OCI-LY1 (cell line): ENCODE measurements at regions not wholly inside any gene's neighbourhood (a gene's known extent, or its start where the extent isn't known, plus 50 kb on each side); places are given as distances from the start of the nearest gene placed in this dataset.
"Not testable (repeated sequence)": the region's sequence is repeated elsewhere in the genome, so short reads cannot be mapped to it uniquely, and the experiment has no call there.

Source experiments
- H2AFZ ChIP-seq: fragments of 200-600 bp; sonication (generic), shearing (Covaris generic); 2 replicates; pipeline ENCODE4 v1.6.0; 2014; ENCODE audit warnings: antibody characterized with exemption, mild to moderate bottlenecking, low read length
- H3F3A ChIP-seq: fragments of 200-600 bp; sonication (generic), shearing (Covaris generic); 2 replicates; pipeline ENCODE4 v1.6.0; 2014; ENCODE audit warnings: mild to moderate bottlenecking, antibody characterized with exemption, low read length, moderate library complexity; ENCODE audit not compliant: insufficient read depth
- H3K27ac ChIP-seq: fragments of 200-600 bp; sonication (generic); 2 replicates; pipeline ENCODE4 v1.5.1; 2014; ENCODE audit warnings: low read length, mixed run types, mild to moderate bottlenecking, low read depth; ENCODE audit not compliant: poor library complexity, severe bottlenecking
- H3K27me3 ChIP-seq: fragments of 200-600 bp; sonication (generic); 2 replicates; pipeline ENCODE4 v1.6.0; 2014; ENCODE audit warnings: antibody characterized with exemption, mild to moderate bottlenecking, low read length, moderate library complexity; ENCODE audit not compliant: insufficient read depth
- H3K36me3 ChIP-seq: fragments of 200-600 bp; sonication (generic); 2 replicates; pipeline ENCODE4 v1.6.1; 2014; ENCODE audit warnings: mild to moderate bottlenecking, antibody characterized with exemption, low read length, moderate library complexity, mixed read lengths; ENCODE audit not compliant: insufficient read depth
- H3K4me1 ChIP-seq: fragments of 200-600 bp; sonication (generic); 2 replicates; pipeline ENCODE4 v1.5.1; 2014; ENCODE audit warnings: mild to moderate bottlenecking, low read length, moderate library complexity; ENCODE audit not compliant: insufficient read depth, severe bottlenecking
- H3K4me2 ChIP-seq: fragments of 200-600 bp; sonication (generic), shearing (Covaris generic); 2 replicates; pipeline ENCODE4 v1.6.1; 2014; ENCODE audit warnings: low read length
- H3K4me3 ChIP-seq: fragments of 200-600 bp; sonication (generic); 2 replicates; pipeline ENCODE4 v1.5.1; 2014; ENCODE audit warnings: low read length, low read depth, mild to moderate bottlenecking, mixed read lengths; ENCODE audit not compliant: poor library complexity, severe bottlenecking
- H3K79me2 ChIP-seq: fragments of 200-600 bp; shearing (Covaris generic); 2 replicates; pipeline ENCODE4 v1.6.1; 2016; ENCODE audit warnings: mixed run types, low read length, mixed read lengths; ENCODE audit not compliant: insufficient read depth
- H3K9ac ChIP-seq: fragments of 200-600 bp; sonication (generic), shearing (Covaris generic); 2 replicates; pipeline ENCODE4 v1.6.1; 2014; ENCODE audit warnings: mild to moderate bottlenecking, low read length, mixed read lengths
- H3K9me2 ChIP-seq: fragments of 200-600 bp; sonication (generic), shearing (Covaris generic); 2 replicates; pipeline ENCODE4 v1.6.1; 2014; ENCODE audit warnings: low read depth, mild to moderate bottlenecking, low read length, mixed read lengths
- H3K9me3 ChIP-seq: fragments of 200-600 bp; shearing (Covaris generic); 2 replicates; pipeline ENCODE4 v1.6.1; 2014; ENCODE audit warnings: low read length, mixed read lengths
- H4K20me1 ChIP-seq: fragments of 200-600 bp; sonication (generic), shearing (Covaris generic); 2 replicates; pipeline ENCODE4 v1.6.0; 2016; ENCODE audit warnings: mild to moderate bottlenecking, low read length; ENCODE audit not compliant: insufficient read depth
- CTCF ChIP-seq: fragments of 200-600 bp; sonication (generic), shearing (Covaris generic); IDR thresholded peaks from 2 replicates; pipeline ENCODE4 v1.5.1; 2017; ENCODE audit warnings: mild to moderate bottlenecking, antibody characterized with exemption, low read length, moderate library complexity, mixed read lengths
- EZH2 ChIP-seq: fragments of 200-600 bp; sonication (generic), shearing (Covaris generic); IDR thresholded peaks from 2 replicates; pipeline ENCODE4 v1.8.0; 2017; ENCODE audit warnings: borderline replicate concordance, mixed run types, mild to moderate bottlenecking, antibody characterized with exemption, low read length, moderate library complexity, mixed read lengths

- Histone ChIP-seq H3K9ac (no peak overlapping the region), H3K36me3 (no peaks in the 10 kb centered on the region), H2AFZ (no peak overlapping the region), H3F3A (no peaks in the 10 kb centered on the region), H3K4me3 (no peak overlapping the region), H3K79me2 (no peaks in the 10 kb centered on the region), H3K9me2 (no peaks in the 10 kb centered on the region), H4K20me1 (no peaks in the 10 kb centered on the region), H3K4me1 (no peaks in the 10 kb centered on the region), H3K4me2 (no peak overlapping the region), H3K27ac (no peak overlapping the region), H3K9me3 (no peaks in the 10 kb centered on the region), H3K27me3 (no peaks in the 10 kb centered on the region)
- TF ChIP-seq CTCF (no peak), EZH2 (no peak)
Measured at GRCh38 chr19:31037286-31037980, 311.8 kb downstream of the TSHZ3 start.

GRCh38 chr19:31031455-31031854, 317.8 kb downstream of the TSHZ3 start:
- not testable (repeated sequence) for H3K9me2 ChIP-seq, H3K9ac ChIP-seq, H3F3A ChIP-seq, H3K27ac ChIP-seq, H4K20me1 ChIP-seq, H3K4me2 ChIP-seq, H3K79me2 ChIP-seq, H3K36me3 ChIP-seq, H3K9me3 ChIP-seq, H3K27me3 ChIP-seq, H3K4me3 ChIP-seq, H3K4me1 ChIP-seq, H2AFZ ChIP-seq

- Histone ChIP-seq H3K4me1 (no peaks in the 10 kb centered on the region), H3K27ac (no peak overlapping the region), H3K36me3 (no peaks in the 10 kb centered on the region), H3F3A (no peaks in the 10 kb centered on the region), H3K9me2 (no peaks in the 10 kb centered on the region), H3K9ac (no peak overlapping the region), H2AFZ (no peak overlapping the region), H3K4me3 (no peak overlapping the region), H3K4me2 (no peak overlapping the region), H3K79me2 (no peaks in the 10 kb centered on the region), H4K20me1 (no peaks in the 10 kb centered on the region), H3K9me3 (no peaks in the 10 kb centered on the region), H3K27me3 (no peaks in the 10 kb centered on the region)
- TF ChIP-seq EZH2, result no peak
- TF ChIP-seq CTCF, result no peak
Measured at GRCh38 chr19:31023038-31023437, 326.2 kb downstream of the TSHZ3 start.

- Histone ChIP-seq H4K20me1 (no peaks in the 10 kb centered on the region), H3K36me3 (no peaks in the 10 kb centered on the region), H3K9me3 (no peaks in the 10 kb centered on the region), H2AFZ (no peak overlapping the region), H3K4me1 (no peaks in the 10 kb centered on the region), H3K9ac (no peak overlapping the region), H3K4me2 (no peak overlapping the region), H3K4me3 (no peak overlapping the region), H3K27me3 (no peaks in the 10 kb centered on the region), H3K27ac (no peak overlapping the region), H3K79me2 (no peaks in the 10 kb centered on the region), H3K9me2 (no peaks in the 10 kb centered on the region), H3F3A (no peaks in the 10 kb centered on the region)
- TF ChIP-seq EZH2 (no peak), CTCF (no peak)
Measured at GRCh38 chr19:31018936-31019335, 330.3 kb downstream of the TSHZ3 start.
